ENCODE measurements at regions not wholly inside any gene's neighbourhood (a gene's known extent, or its start where the extent isn't known, plus 50 kb on each side); places are given as distances from the start of the nearest gene placed in this dataset.

DNA sequence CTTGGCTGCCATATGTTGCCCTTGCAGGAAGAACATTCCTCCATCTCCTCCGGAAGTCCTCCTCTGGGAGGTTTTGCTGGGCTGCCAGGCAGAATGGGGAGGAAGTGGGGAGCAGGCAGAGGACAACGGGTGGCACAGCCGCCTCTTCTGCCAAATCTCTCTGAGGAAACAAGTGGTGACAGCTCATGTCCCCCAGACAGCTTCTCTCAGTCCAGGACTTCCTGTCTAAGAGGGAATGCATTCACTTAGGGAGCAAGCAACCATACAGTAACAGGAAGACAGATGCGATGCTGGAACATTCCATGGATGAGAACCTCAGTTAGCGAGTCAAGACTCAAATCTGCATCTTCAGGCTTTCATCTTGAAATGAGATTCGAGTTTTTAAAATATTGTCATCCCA, 701.0 kb downstream of the SEMA5A start:
- DNase-seq (ENCODE audit: low read depth, low spot score): no peak

DNA sequence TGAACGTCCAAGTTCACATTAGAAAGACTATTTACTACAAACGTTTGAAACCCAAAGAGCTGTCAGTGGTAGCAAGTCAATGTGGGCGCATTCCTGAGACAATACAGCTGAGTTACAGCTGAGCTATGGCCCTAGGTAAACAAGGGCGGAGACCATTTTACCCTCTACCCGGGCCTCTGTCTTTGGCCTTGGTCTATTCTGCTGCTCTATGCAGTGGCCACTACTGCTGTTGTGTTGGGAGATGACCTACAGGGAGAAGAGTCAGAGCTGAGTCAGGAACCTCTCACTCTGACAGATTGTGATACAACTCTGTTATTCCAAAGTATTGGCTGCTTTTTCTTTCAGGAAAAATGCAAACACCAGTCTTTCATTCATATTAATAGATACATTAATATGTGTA, 700.6 kb downstream of the SEMA5A start:
- no peak for DNase-seq (ENCODE audit: low read depth, low spot score)

DNA sequence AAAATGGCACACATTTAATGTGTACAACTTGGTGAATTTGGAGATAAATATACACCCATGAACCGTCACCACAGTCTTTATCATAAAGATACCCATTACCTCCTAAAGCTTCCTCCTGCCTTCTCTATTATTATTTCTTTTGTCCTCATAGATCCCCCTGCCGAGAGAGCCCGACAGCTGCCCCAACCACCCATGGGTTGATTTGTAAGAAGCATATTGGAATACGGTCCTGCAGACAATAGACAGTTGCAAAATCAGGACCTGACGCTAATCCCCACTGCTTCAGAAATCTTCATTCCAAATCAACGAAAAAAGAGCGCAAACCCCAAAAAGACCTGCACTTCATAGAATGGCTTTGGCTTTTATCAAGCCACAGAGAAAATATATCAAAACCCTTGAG, 697.5 kb downstream of the SEMA5A start:
- DNase-seq (ENCODE audit: low read depth, low spot score): no peak

DNA sequence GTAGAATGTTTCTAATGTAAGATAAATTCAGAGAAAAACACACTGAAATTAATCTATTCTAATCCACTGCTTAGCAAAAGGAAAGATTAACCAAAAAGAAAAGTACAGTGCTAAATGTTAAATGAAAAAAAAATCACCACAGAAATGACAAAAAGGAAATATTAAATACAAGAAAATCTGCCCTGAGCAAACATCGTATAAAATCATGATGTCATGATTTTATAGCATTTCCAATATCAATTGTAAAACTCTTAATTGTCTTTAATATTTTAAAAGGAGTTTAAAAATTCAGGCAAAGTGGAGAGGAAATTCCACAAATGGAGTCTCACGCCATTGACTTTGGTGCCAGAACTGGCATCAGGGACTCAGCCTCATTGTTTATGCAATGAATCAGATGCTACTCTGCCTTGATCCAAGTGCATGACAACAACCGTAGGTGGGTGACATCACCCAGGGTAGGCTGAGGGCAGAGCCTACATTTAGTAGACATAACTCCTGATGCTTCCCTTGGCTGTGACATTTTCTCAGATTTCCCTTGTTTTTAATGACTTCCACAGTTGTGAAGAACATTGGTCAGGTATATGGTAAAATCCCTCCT, 696.8 kb downstream of the SEMA5A start:
- no peak for DNase-seq (ENCODE audit: low read depth, low spot score)

DNA sequence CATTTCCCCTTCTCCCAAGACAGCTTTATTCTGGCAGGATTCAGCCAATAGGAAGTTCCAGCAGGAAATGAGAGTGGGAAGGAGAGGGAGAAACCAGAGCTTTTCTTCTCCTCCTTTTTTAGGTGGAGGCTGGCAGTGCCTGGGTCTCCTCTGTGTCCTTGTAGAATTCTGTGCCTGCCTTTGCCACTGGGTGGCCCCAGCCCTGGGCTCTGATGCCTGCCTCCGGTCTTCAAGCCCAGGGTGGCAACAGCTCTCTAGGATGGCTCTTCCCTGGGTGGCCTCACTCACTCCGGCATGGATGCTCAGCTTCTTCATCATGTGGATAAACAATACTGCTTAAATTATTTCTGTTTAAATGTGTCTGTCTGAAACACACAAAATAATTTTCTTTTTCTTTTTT, 694.8 kb downstream of the SEMA5A start:
- no peak for DNase-seq (ENCODE audit: low read depth, low spot score)

DNA sequence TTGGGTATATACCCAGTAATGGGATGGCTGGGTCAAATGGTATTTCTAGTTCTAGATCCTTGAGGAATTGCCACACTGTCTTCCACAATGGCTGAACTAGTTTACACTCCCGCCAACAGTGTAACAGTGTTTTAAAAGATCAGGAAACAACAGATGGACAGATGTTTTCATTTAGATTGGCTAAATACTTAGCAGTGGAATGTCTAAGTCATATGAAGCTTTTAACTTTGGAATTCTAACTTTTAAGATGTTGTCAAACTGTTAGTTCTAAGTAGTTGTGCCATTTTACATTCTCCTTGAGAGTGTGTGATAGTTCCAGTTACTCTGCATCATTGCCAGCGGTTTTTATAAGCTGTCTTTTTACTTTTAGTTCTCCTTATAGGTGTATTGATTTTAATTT, 688.8 kb downstream of the SEMA5A start:
- no peak for DNase-seq (ENCODE audit: low read depth, low spot score)

DNA sequence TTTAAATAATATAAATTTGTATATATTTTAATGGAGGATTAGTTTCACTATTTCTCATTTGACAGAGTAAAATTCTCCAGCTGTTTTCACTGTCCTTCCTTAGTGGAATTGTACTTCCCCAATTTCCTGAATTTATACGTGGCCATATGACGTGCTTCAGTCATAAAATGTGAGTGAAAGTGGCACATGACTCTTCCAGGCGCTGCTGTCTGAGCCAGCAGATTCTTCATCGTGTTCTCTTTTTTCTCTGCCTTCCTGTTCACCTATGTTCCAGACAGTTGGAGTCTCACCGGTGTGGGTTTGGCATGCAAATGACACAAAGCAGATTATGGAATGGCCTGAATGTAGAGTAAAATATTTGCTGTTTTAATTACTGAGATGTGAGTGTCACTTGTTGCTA, 684.1 kb downstream of the SEMA5A start:
- no peak for DNase-seq (ENCODE audit: low read depth, low spot score)

DNA sequence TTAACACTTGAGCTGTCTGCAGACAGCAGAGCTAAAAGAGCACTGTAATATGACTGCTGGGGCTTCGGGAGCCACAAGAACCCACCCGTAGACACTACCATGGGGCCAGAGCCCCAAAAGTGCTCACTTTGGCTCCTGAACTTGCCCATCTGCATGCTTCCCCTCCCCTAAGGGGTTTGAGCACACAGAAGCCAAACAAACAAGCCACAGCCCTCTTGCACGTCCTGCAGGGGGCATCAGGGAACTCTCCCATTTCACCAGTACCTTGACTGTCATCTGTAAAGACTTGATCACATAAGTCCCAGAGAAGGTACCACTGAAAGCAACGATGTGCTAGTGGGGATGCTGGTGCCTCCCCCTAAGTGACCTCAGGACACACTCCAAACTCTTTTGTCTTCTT, 681.8 kb downstream of the SEMA5A start:
- no peak for DNase-seq (ENCODE audit: low read depth, low spot score)

DNA sequence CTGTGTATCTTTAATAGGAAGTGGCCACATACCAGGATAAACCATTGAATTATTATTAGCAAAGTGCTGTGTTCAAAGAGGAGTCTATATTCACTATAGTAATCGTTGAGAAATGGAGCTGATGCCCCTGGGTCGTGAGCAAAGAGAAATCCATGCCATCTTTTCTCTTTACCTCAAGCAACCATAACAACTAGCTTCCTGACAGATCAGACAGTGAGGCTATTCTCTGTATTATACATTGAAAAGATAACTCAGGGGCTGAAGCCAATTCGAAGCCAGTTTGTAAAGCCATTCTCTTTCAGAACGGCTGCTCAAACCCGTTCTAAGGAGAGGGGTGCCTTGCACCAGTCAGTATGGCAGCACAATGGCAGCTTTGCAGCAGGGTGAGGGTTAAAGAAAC, 680.6 kb downstream of the SEMA5A start:
- no peak for DNase-seq (ENCODE audit: low read depth, low spot score)

DNA sequence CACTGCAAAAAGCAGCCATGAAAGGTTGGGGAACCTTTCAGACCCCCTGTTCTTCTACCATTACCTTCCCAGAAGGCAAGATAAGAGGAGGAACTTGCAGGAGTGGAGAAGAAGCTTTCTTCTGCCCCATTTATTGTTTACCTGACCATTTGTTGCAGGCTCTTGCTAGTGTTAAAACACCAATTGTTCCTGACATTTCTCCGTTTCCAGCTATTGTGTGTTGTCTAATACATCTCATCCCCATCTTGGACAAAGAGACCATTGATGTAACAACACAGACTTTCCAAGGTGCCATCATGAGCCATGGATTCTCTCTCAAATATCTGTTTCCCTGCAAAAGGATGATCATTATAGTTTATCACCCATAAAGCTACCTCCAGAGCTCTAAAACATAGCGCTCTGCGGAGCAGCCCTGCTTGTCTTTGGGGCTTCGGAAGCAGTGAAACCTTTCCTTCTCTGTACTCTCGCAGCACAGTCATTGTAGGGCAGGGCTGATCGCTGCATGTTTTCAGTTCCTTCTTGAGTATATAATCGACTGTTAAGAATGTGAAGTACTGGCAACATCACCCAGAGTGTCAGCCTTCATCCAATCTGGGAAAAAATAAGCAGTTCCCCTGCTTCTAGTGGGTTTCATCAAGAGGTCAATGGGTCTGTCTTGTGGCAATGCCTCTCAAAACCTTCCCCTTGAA, 680.0 kb downstream of the SEMA5A start:
- no peak for DNase-seq (ENCODE audit: low read depth, low spot score)

DNA sequence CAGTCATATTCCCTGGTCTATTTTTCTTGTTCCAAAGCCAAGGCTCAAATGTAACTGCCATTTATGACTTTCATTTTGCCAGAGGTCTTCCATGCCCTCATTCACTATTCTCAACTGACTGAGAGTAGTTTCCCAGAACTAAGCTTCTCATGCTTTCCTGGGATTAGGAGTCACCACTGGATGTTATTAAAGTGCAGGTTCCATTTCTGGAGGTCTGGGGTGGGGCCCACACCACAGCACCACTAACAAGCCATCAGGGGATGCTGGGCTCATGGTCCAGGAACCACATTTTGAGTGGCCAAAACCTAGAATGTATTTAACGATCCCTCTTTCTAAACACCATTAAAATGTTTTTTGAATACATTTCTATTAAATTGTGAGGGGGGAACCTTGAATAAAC, 677.6 kb downstream of the SEMA5A start:
- DNase-seq (ENCODE audit: low read depth, low spot score): no peak

DNA sequence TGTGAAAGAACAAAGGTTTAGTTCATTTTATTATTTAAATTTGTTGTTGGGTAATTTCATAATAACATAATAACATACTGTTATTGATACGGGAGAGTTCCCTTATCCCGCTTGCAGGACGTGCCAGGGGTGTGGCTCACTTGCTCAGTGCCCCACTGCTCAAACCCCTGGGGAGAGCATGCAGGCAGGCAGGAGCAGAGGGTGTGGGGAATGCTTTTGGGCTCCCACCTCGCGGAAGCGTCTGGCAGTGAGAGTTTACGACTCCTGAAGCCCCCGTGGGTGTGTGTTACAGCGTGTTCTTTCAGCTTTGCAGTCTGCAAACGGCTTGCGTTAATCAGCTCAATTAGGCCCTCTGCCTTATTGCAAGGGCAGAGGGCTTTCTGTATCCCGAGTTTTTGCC, 675.9 kb downstream of the SEMA5A start:
- no peak for DNase-seq (ENCODE audit: low read depth, low spot score)

DNA sequence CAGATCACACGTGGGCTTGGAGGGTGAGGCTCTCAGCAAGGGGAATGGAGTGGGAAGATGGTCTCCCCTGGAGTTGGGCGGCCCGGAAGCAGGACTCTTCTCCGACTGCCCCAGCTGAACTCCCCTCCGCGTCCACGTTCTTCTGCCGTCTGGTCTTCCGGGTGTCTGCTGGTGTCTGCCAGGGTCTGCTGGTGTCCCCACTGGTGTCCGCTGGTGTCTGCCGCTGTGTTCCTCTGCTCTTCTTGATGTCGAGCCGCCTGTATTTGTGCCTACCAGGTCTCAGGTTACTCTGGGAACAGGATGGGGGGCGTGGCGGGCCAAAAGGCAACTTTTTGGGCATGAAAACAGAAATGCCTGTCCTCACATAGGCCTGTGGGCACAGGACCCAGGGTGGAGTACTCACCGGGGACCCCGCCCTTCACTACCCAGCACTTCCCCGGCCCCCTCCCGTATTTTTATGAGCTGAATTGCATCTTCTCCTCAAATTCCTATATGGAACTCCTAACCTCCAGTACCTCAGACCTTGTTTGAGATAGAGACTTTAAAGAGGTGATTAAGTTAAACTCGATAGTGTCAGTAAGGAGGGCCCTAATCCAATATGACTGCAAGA, 675.4 kb downstream of the SEMA5A start:
- no peak for DNase-seq (ENCODE audit: low read depth, low spot score)

DNA sequence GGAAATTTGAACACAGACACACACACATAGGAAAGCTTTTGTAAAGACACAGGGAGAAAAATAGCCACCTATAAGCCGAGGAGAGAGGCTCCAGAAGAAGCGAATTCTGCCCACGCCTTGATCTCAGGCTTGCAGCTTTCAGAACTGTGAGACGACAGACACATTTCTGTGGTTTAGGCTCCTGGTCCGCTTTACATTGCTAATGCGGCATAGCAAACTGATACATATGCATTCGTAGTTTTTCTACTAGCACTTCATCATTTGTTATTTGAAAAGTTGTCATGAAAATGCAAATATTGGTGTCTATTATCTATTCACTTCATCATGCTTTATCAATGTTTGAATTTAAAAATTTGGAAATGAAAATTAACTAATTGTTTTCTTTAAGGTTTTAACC, 674.9 kb downstream of the SEMA5A start:
- no peak for DNase-seq (ENCODE audit: low read depth, low spot score)

DNA sequence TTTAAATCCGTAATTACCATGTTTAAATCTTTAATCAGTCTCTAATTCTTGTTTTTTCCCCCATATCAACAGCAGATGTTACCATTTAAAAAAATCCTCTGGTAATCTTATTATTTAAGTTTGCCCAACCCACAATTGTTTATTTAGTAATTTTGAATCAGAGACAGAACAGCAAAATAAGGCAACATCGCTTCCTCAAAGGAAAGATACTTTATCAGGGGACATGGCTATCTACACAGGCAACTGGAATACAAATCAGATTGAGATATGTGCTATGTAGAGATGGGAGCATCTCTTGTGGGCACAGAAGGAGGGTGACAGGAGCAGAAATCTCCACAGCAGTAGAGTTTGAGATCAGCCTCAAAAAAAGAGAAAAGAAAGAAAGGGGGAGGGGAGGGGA, 674.4 kb downstream of the SEMA5A start:
- no peak for DNase-seq (ENCODE audit: low read depth, low spot score)

DNA sequence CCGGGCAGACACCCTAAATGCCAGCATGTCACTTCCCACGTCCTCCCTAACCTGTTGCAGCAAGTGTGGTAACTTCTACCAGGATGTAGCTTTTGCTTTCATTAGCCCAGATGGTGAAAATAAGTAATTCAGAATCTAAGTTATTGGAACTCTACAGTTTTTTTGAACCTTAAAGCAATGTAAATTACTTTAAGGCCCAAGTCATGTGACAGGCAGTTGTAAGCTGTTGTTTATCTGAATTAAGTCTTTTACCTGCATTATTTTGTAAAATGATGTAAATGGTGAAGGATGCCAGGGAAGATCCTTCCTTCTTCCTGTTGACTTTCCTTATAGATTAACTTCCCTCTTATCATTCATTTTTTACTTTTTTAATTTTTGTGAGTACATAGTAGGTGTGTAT, 670.2 kb downstream of the SEMA5A start:
- no peak for DNase-seq (ENCODE audit: low read depth, low spot score)

DNA sequence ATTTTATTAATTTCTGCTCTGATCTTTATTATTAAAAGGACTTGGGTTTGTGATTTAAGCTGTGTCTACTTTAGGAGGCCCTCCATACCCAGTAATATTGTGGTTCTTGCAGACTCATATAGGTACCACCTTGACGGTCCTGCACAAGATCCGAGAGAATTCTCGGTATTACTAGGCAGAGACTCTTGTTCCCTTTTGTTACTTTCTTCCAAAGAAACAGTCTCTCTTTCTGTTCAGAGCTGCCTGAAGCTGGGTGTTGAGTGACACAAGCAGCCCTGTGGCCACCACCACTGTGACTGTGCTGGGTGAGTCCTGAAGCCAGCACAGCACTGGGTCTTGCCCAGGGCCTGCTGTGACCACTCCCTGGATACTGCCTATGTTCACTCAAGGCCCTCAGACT, 666.6 kb downstream of the SEMA5A start:
- DNase-seq (ENCODE audit: low read depth, low spot score): no peak

DNA sequence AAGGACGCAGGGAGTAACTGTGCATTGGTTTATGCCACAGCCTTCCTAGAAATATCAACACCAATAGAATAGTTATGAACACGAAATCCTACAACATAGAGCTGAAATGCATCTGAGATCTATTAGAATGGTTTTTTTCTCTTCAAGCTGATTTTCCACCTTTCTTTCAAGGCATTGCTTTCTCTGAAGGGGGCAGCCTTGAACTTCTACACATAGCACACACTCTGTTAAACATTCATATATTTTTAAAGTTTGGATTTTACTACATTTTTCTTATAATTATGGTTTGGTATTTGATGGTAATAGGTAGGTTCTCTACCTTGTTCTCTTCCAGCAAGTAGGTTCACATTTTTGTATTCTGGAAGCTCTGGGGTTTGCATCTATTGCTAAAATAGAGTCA, 661.8 kb downstream of the SEMA5A start:
- DNase-seq (ENCODE audit: low read depth, low spot score): no peak

DNA sequence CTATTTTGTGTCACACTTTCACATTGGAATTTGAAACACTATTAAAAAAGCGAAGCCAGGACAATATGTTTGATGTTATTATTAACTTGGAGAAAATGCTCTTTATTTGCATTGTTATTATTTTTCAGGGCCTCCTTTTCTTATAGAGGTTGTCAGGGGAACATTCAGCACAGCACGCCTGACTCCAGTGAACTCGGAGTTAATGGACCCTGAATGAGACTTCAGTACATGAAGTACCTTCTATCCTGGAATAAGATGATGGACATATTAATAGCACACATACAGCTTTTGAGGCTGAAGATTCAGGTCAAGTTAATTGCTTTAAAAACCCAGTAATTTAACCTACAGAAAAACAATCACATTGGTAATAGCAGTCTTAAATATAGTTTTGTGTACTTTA, 652.9 kb downstream of the SEMA5A start:
- DNase-seq (ENCODE audit: low read depth, low spot score): no peak

DNA sequence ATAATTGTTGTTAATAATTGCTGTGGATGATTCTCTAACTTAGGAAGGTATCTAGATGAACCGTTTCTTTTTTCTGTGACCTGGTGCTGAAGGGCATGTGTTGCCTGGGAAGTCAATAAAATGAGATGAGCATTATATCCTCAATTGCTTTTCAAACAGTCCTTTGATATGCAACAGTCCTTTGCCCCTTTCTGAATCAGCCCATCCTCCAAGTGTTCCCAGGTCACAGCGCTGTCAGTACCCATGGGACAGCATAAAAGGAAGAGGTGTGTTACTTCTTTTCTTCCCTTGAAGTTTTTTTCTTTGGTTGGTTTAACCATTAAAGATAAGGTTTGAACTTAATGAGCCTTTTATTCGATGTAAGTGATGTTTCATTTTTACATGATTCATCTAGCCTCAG, 651.8 kb downstream of the SEMA5A start:
- DNase-seq (ENCODE audit: low read depth, low spot score): no peak

DNA sequence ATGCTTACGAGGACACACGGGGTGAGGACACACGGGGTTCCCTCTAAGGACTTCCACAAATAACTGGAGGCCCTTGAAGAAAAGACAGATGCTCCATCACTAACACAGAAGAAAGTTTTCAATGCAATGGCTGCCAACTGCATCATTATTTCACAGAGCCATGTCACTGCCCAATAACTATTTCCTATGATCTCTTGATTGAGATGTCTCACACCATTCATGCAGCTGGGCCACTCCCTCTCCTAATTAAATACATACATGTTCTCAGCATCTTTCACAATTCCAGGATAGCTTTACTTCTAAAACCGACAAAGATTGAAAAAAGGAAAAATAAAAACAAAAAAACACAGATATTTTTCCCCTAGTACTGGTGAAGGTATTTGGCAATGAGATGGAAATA, 650.8 kb downstream of the SEMA5A start:
- no peak for DNase-seq (ENCODE audit: low read depth, low spot score)

DNA sequence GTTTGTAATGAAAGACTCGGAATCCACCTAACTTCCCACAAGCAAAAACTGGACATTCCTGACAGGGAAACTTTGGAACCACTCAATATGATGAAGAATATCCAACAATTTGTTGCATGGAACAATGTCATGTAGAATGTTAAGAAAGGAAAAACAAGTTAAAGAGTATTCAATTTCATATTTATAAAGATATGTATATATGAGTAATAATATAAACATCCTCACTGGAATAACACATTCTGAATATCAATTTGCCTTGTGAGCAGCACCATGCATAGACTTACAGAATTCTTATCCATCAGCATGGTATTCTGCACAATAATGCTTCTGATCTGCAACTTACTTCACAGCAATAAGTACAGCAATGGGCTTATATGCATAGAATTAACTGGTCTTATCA, 650.3 kb downstream of the SEMA5A start:
- no peak for DNase-seq (ENCODE audit: low read depth, low spot score)

DNA sequence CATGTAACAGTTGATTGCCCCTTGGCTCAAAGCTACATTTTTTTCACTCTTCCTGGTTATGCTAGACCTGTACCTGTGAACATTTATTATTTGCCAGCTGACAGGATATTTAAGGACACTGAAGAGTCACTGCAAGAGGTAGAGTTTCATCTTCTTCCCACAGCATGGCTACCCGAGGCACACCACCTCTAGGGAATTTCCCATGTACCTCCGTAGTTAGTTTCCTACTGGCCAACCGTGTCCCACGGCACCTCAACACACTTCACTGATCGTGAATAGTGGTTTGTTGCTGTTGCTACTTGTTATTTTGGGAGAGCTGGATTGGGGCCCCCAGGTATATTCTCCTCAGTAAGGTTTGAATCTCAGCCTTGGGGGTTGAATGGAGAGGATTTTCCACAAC, 648.6 kb downstream of the SEMA5A start:
- no peak for DNase-seq (ENCODE audit: low read depth, low spot score)

DNA sequence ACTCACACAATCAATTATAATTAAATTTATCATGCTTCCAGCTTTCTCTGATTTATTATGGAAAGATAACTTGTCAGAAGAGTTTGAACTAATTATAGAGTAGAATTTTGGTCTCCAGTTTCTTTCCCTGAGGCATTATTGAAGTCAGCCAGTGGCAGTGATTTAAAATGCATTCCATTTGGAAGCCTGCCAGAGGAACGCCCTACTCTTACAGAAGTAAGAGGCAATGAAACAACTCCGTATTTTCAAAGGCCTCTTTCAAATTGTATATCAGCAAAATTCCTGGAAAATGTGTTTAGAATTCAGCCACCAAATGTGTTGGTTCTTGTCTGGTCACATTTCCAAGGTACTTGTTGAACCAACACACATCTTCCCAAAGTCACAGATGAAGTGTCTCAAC, 640.9 kb downstream of the SEMA5A start:
- DNase-seq (ENCODE audit: low read depth, low spot score): no peak
